ENCODE measurements at regions not wholly inside any gene's neighbourhood (a gene's known extent, or its start where the extent isn't known, plus 50 kb on each side); places are given as distances from the start of the nearest gene placed in this dataset.

DNA sequence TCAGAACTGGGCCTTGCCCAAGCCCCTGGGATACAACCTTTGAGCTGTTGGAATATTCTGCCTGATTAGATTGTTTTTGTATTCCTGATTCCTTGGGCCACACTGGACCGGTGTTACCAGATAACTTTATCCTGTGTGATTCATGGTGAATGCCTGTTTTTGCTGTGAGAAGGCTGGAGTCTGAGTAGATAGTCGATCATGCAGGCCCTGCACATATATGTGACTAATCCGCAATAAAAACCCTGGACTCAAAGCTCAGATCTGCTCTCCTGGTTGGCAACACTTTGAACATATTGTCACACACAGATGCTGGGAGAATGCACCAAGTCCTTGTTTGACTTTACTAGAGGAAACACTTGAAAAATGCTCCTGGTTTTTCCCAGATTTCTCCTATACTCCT lies 183.9 kb upstream of the MBL2 start:
- TF ChIP-seq, protein P1, sequence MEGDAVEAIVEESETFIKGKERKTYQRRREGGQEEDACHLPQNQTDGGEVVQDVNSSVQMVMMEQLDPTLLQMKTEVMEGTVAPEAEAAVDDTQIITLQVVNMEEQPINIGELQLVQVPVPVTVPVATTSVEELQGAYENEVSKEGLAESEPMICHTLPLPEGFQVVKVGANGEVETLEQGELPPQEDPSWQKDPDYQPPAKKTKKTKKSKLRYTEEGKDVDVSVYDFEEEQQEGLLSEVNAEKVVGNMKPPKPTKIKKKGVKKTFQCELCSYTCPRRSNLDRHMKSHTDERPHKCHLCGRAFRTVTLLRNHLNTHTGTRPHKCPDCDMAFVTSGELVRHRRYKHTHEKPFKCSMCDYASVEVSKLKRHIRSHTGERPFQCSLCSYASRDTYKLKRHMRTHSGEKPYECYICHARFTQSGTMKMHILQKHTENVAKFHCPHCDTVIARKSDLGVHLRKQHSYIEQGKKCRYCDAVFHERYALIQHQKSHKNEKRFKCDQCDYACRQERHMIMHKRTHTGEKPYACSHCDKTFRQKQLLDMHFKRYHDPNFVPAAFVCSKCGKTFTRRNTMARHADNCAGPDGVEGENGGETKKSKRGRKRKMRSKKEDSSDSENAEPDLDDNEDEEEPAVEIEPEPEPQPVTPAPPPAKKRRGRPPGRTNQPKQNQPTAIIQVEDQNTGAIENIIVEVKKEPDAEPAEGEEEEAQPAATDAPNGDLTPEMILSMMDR (IDR thresholded peaks at IDR 0.05) = no peak
- no peak for TF ChIP-seq POLR2A (IDR thresholded peaks at IDR 0.05)

Data from heart left ventricle (tissue), 13 donors.